Amygdala (tissue), 56 donors: ENCODE measurements at regions not wholly inside any gene's neighbourhood (a gene's known extent, or its start where the extent isn't known, plus 50 kb on each side); places are given as distances from the start of the nearest gene placed in this dataset.
A peak's percentile ranks its signal among the peaks of the same experiment; 100 is the strongest.

Source experiments
- DNase-seq, 56 donors: peaks; one replicate each; lab custom pipeline; 2025; lab: John Stamatoyannopoulos, UW

GRCh38 chr2:129905664-129906081, 73.8 kb upstream of the RAB6C start:
- no peak for DNase-seq

- peak in 3 of 56 donors; percentile 14 to 22 (median 20) for DNase-seq
These were observed 73.2 kb upstream of the RAB6C start for GRCh38 chr2:129906139-129906860.

- peak in 2 of 56 donors; percentile 24 to 30 for DNase-seq
These were observed 72.6 kb upstream of the RAB6C start for GRCh38 chr2:129906861-129907235.

GRCh38 chr2:129907256-129907998, 72.0 kb upstream of the RAB6C start:
- no peak for DNase-seq

- no peak for DNase-seq
These were observed 70.6 kb upstream of the RAB6C start for GRCh38 chr2:129908721-129909373.

- no peak for DNase-seq
These were observed 69.6 kb upstream of the RAB6C start for GRCh38 chr2:129909651-129910418.

- no peak for DNase-seq
These were observed 68.8 kb upstream of the RAB6C start for GRCh38 chr2:129910446-129911362.

GRCh38 chr2:129911363-129912065, 68.0 kb upstream of the RAB6C start:
- DNase-seq, result no peak

GRCh38 chr2:129912066-129912820, 67.2 kb upstream of the RAB6C start:
- no peak for DNase-seq

- no peak for DNase-seq
These were observed 66.4 kb upstream of the RAB6C start for GRCh38 chr2:129912871-129913694.

GRCh38 chr2:129913695-129914495, 65.6 kb upstream of the RAB6C start:
- DNase-seq, result no peak

GRCh38 chr2:129914538-129915302, 64.7 kb upstream of the RAB6C start:
- DNase-seq, result peak in 2 of 56 donors; percentile 37 to 61

GRCh38 chr2:129915303-129915840, 64.1 kb upstream of the RAB6C start:
- DNase-seq, result no peak

- DNase-seq, result no peak
These were observed 60.9 kb upstream of the RAB6C start for GRCh38 chr2:129918604-129919003.

- DNase-seq, result peak in 4 of 56 donors; percentile 28 to 40 (median 35)
These were observed 56.7 kb upstream of the RAB6C start for GRCh38 chr2:129922571-129923264.
